Activated CD4-positive, alpha-beta T cell treated with anti-CD3 and anti-CD28 coated beads, Interleukin-2, amount 50 U/mL, for 24 hours (primary cell): ENCODE measurements at regions not wholly inside any gene's neighbourhood (a gene's known extent, or its start where the extent isn't known, plus 50 kb on each side); places are given as distances from the start of the nearest gene placed in this dataset.

Experiments
- DNase-seq, 2 donors: peaks; one replicate each; pipeline ENCODE4 v3.0.0-alpha.2; 2020; ENCODE audit warnings: low read depth in 1 of 2, low spot score in 1 of 2

- DNase-seq: no peak
These were observed 255.4 kb downstream of the NDFIP2 start for GRCh38 chr13:79736356-79736755.

- DNase-seq: no peak
These were observed 254.3 kb downstream of the NDFIP2 start for GRCh38 chr13:79735228-79735627.

- DNase-seq: no peak
These were observed 246.1 kb downstream of the NDFIP2 start for GRCh38 chr13:79727086-79727485.

GRCh38 chr13:79725841-79726240 is 244.9 kb downstream of the NDFIP2 start:
- DNase-seq: no peak

GRCh38 chr13:79724348-79725103 is 243.6 kb downstream of the NDFIP2 start:
- no peak for DNase-seq

GRCh38 chr13:79723519-79724024 is 242.6 kb downstream of the NDFIP2 start:
- no peak for DNase-seq

- no peak for DNase-seq
These were observed 242.0 kb downstream of the NDFIP2 start for GRCh38 chr13:79722885-79723445.

GRCh38 chr13:79716191-79716590 is 235.2 kb downstream of the NDFIP2 start:
- DNase-seq: no peak

- no peak for DNase-seq
These were observed 230.7 kb downstream of the NDFIP2 start for GRCh38 chr13:79711631-79712030.

- no peak for DNase-seq
These were observed 229.4 kb downstream of the NDFIP2 start for GRCh38 chr13:79710376-79710775.

- DNase-seq: no peak
These were observed 228.5 kb downstream of the NDFIP2 start for GRCh38 chr13:79709471-79709870.

- no peak for DNase-seq
These were observed 222.8 kb downstream of the NDFIP2 start for GRCh38 chr13:79703772-79704171.

GRCh38 chr13:79695754-79696153 is 214.8 kb downstream of the NDFIP2 start:
- no peak for DNase-seq

- DNase-seq: no peak
These were observed 211.9 kb downstream of the NDFIP2 start for GRCh38 chr13:79692846-79693245.

- no peak for DNase-seq
These were observed 210.9 kb downstream of the NDFIP2 start for GRCh38 chr13:79691826-79692225.

- DNase-seq: no peak
These were observed 207.8 kb downstream of the NDFIP2 start for GRCh38 chr13:79688741-79689140.

GRCh38 chr13:79686441-79686840 is 205.5 kb downstream of the NDFIP2 start:
- no peak for DNase-seq

- no peak for DNase-seq
These were observed 203.4 kb downstream of the NDFIP2 start for GRCh38 chr13:79684371-79684770.

GRCh38 chr13:79682164-79682563 is 201.2 kb downstream of the NDFIP2 start:
- no peak for DNase-seq

GRCh38 chr13:79681069-79681468 is 200.1 kb downstream of the NDFIP2 start:
- no peak for DNase-seq

- no peak for DNase-seq
These were observed 199.5 kb downstream of the NDFIP2 start for GRCh38 chr13:79680485-79680884.

GRCh38 chr13:79679334-79679733 is 198.4 kb downstream of the NDFIP2 start:
- peak in 1 of 2 donors; percentile 20 for DNase-seq

- DNase-seq: no peak
These were observed 197.1 kb downstream of the NDFIP2 start for GRCh38 chr13:79678100-79678499.
